GM18858 (cell line): ENCODE measurements at regions not wholly inside any gene's neighbourhood (a gene's known extent, or its start where the extent isn't known, plus 50 kb on each side); places are given as distances from the start of the nearest gene placed in this dataset.
"Not testable (repeated sequence)": the region's sequence is repeated elsewhere in the genome, so short reads cannot be mapped to it uniquely, and the experiment has no call there.

Experiments
- ATAC-seq: cut with Tn5 transposase; IDR thresholded peaks from one replicate; pipeline ENCODE4 v1.9.1; 2021; ENCODE audit not compliant: unreplicated experiment

DNA sequence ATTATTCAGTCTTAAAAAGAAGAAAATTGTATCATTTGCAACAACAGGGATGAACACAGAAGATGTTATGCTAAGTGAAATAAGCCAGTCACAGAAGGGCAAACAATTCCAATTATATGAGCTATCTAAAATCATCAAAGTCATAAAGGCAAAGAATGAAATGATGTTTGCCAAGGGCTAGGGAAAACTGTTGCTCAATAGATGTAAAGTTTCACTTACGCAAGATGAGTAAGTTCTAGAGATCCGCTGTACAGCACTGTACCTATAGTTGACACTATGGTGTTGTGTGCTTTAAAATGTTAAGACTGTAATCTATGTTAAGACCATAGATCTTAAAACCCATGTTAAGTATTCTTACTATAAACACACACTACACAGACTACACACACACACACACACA lies 904.6 kb upstream of the LRRN3 start:
- ATAC-seq, result no peak

DNA sequence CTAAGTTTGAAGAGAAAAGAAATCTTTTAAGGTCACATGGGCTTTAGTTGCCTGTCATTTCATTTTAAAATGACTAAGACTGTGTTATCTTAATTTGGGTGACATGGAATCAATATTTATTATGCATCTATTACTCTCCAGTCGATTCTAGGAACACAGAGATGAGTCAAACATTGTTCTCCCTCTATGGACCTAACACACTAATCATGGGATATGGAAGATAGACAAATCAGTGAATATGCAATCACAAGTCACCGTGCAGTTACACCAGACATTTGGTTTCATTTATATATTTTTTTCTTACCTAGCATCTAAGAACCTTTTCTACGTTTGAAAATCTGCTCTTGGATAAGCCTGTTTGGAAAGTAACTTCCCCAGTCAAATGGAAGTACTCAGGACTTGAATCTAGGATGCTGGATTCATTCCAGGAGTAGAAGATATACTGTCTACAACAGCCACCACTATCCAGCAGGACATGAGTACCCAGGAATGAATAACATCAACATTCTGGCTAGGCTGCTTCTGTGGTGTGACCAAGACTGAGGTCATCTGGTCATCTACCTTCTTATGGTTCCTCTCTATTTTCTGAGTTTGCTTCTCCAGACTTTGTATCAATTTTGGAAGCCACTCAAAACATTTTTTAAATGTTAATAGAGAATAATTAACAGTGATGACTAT lies 902.9 kb upstream of the LRRN3 start:
- no peak for ATAC-seq

DNA sequence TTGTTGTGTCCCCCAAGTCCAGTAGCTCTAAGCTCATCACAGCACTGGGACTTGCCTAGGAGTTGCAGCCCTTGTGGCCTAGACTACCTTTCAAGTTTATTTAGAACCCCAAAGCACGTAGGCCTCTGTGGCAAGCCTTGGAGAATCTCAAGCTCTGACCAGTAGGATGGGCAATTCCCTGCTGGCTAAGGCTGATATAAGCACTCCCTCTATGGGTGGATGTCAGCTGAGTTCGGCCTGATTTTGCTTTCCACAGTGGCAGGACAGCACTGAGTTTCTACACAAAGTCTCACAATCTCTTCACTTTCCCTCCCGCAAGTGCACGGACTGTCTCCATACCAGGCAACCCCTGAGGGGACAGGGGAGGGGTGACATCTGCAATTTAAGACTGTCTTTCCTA lies 886.4 kb upstream of the LRRN3 start:
- no peak for ATAC-seq

DNA sequence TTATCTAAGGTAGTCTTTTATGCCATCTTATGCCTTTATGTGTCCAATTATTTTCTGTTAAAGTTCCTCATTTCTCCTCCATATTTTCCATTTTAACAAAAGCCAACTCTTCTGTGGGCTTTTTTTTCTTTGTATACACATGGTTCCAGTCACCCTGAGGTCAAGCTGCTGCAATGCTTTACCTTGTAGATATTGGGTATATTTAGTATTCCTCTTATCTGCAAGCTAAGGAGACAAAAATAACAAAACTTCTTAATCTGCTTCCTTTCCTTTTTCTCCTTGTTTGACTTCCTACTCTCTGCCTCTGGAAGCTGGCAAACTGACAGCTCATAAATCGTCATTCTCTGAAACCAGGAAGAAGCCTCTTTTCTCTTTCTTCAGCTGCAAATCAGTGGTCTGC lies 885.0 kb upstream of the LRRN3 start:
- ATAC-seq, result no peak

DNA sequence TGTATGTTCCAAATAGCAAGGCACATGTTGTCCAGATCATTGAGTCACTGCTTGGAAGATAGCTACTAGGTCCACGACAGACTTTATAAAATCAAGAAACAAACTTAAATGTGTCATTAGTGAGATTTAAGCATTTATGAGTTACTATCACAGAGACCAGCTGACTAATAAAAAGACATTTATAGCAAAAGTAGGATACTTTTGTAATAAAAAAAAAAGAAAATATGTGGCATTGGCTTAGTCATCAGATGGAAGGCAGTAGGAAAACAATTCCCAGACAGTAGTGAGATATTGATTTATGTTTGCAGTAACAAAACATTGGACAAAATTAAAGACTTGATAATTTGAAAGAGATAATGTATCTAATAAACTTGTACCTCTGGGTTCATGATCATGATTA lies 881.0 kb upstream of the LRRN3 start:
- ATAC-seq, result no peak

DNA sequence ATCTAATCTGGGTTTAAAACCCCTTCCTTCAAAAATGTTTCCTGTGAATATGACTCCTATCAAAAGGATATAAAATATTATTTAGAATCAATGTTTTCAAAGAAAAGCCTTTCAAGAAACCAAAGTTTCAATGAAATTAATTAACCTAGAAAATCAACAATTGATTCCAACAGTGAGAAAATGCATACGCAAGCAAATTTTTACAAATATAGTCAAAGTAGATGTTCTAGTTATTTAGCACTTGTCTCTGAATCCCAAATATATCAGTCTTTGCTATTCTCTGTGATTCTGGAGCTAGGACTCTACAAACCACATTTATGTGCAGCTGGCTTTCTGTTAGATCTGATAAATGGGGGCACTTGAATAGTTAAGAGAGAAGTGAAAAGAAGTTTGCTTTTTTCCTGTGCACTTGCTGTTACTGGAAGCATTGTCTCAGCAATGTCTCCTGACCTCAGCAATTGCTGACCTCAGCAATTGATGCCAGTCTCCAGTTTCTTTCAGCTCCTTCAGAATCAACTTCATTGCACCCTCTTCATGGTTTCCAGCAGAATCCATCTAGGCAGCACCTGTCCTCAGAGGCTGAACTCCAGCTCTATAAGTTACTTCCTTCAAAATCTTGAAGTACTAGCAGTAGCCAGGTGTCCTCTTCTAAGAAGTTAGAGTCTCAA lies 879.9 kb upstream of the LRRN3 start:
- ATAC-seq, result no peak

DNA sequence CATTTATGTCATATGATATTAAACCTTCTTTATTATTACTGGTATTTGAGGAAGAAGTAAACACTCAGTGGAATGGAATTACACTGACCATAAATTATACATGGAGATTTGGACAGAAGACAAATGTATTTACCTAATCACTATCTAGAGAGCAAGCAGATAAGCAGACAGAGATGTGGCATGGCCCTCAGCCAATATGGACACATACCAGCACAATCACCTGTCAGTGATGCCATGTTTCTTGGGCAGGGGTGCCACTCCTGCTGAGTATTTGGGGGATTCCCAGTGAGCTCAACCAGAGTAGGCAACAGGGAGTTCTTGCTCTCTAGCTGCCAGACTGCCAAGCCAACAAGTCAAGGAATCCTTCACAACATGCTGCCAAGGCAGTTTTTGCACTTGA lies 866.3 kb upstream of the LRRN3 start:
- ATAC-seq, result no peak

DNA sequence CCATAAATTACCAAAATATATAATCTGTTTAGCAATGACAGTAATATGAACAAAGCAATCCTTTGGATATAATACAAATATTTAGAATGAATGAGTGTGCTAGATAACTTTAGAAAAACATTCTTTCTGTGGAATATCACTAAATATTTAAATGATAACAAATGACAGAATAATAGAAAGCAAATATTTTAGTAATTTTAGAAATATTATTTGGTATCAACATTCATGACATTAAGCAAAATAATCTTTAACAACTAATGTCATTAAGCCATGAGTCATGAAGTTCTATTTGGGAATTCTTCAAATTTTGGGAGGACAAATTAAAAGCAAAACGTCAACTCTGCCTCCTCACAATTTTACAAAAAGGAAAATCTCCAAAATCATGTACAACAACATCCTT lies 844.8 kb upstream of the LRRN3 start:
- ATAC-seq, result no peak

DNA sequence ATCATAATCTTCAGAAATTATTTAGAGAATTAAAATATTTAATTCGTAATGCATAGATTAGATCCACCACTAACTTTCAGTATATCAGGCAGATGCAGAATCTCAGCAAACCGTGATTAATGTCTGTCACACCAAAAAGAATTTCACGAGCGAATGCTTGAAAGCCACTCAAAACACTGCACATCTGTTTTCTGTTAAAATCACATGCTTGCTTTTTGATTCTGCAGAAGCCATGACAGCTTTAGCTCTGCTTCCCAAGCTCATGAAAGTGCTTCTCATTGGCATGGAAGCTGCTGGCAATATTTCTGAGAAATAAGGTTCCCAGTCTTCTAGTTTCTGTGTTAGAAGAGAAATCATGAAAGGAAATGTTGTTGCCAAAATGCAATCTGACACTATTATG lies 837.8 kb upstream of the LRRN3 start:
- ATAC-seq, result no peak

DNA sequence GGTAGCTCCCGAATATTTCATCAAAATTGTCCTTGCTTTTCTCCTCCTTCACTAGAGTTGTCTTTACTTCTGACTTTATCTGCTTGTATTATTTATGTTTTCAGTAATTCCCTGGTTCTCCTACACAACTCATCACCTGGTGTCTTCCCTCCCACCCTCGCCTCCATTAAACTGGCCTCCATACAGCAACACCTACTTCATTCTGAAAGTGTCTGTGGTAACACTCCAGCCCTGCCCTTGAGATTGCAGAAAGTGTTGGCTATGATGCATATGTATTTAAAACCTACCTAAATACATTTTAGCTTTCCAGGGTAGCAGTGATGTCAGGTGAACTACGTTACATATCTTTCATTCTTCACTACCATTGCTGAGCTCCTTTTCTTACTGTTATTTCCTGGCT lies 833.3 kb upstream of the LRRN3 start:
- no peak for ATAC-seq

DNA sequence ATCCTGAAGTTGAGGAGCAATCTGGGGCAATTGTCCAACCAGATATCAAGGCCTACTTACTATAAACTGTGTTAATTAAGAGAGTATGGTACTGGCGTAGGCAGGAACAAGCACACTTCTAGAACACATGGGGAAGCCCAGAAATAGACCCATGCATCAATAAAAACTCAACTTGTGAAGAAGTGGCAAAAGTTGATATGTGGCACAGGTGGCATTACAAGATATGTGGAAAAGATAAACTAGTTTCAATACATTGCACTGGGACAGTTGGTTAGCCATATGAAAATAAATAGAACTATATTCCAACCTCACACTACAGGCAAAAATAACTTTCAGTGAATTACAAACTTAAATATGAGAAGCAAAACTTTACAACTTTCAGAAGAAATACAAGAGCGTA lies 828.7 kb upstream of the LRRN3 start:
- no peak for ATAC-seq

DNA sequence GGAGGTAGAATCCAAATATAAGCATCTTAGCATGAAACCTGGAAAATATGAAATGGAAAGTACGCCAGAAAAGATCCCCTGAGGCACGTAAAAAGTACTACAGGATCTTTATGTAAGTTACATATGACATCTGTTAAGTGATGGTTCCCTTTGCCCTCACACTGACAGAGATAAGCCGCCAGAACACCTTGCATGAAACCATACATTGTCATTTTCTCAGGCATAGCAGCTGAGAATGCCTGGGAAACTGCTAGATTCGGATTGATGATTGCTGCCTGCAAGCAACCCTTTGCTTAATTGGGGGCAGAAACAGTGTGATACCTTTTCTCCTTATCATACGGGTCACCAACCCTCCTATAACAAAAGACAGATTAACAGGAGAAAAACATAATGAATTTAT lies 826.6 kb upstream of the LRRN3 start:
- ATAC-seq, result no peak

DNA sequence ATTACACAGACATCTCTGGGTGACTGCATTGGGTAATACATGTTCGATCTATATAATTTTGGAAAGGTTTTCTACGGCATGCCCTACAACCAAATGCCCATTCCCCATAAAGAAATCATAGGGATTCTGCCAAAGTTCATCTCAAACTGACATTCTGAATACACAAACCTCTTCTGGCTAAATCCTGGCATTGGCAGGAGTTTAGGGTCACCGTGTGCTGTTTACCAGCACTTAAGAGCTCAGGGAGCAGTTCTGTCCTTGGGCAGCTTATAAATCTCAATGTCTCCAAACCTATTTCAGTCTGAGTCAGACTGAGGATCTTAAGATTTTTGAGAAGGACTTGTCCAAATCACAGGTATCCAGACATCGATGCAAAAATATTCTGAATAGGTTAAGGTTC lies 809.6 kb upstream of the LRRN3 start:
- ATAC-seq, result no peak

DNA sequence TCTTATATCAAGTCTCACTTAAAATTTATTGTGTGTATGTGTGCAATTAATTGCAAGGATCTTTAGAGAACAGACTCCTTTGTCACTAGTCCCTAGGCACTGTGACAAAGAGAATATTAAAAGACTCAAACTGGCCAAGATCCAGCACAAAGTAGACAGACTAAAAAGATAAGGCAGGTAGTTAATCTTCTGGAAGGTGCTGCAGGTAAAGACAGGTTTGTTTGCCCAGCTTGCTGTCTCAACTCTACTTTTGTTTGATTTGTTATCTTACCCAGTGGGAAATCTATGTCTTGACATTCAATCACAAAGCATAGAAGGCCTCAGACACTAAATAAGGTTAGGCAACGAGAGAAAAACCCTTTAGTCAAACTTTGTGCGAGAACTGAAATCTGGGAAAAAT lies 807.9 kb upstream of the LRRN3 start:
- no peak for ATAC-seq

DNA sequence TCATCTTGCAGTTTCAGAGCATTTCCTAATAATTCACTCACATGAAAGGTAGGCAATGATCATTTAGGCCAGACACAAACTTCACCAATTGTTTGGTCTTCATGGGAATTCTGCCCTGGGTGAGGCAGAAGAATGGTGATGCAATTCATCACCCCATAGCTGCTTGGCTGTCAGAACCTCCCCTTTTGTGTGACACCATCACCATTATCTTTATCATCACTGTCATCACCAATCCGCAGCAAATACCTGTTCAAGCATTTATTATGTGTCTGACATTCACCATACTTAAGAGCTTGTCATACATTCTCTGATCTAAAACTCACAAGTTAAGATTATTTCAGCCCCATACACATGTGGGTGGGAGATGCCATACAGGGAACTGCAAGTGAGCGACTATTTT lies 799.5 kb upstream of the LRRN3 start:
- ATAC-seq, result no peak

DNA sequence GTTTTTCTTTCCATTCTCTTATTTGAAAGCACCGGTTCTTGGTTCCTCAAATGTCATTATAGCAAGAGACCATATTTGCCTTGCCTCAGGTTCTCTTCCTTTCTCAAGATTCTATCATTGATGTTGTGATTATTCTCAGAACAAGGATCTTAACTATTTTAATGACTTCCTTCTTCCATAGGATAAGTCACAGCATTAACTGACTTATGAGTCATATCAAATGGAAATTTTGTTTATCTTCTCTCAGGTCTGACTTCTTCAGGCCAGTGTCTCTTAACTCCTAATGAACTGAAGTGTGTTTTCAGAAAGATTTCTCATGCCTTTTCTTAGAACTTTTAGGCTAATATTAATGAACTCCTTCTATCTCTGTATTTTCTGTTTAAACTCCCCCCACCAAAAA lies 794.6 kb upstream of the LRRN3 start:
- no peak for ATAC-seq

DNA sequence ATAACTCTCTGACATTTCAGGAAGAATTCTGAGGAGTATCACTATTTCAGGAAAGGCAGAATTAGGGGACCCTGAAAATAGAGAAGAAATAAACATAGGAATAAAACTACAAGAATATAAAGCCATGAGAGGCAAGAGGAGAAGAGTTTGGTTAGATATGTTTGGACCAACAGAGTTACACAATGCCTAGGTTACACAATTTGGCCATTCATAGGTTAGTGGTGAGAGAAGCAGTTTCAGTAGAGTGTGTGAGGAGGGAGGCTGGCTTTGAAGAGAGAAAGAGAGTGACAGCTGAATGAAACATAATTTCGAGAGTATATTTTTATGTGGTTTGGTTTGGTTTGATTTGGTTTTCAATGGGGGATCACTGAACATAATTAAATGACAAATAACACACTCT lies 783.2 kb upstream of the LRRN3 start:
- ATAC-seq, result no peak

DNA sequence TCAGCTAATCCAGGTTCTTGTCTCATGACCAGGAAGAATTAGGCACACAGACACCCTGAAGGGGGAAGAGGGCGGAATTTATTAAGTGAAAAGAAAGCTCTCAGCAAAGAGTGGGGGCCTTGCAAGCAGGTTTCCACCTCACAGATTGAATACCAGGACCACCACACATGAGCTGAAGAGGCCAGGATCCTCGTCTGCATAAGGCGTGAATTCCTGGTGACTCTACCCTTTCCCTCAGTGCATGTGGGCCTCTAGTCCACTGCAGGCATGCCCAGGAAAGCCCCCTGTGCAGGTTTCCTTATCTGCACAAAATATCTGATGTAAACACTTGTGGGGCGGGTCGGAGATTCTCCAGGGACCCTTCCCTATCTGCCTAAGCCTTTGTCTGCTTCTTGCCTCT lies 782.1 kb upstream of the LRRN3 start:
- no peak for ATAC-seq

DNA sequence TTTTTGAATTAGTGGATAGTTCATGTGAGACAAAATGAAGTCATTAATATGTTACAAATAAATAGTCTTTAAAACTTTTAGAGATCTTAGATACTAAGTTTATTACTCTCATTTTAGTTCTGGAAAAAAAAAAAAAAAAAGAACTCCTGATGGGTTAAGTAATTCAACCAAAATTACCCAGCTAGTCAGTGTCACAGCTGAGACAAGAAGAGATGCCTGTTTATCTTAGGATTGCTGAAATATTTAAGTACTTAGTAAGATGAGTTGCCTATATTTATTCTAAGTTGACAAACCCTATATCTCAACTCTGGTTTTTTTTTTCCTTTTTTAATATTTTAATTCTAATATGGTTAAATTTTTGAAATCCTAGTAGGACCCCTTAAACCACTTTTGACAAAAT lies 781.0 kb upstream of the LRRN3 start:
- ATAC-seq, result no peak

DNA sequence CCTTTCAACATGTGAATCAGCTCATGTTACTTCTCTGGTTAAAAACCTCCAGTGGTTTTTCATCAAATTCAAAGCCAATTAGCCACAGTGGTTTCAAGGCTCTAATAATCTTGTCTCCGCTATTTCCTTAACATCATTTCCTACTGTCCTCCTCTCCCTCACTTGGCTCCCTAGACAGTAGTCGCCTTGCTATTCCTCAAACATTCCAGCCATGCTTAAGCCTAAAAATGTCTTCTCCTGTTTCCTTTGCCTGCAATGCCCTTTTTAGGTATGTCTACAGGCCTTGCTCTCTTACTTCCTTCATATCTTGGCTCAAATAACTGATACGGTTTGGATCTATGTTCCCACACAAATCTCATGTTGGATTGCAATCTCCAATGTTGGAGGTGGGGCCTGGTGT lies 779.4 kb upstream of the LRRN3 start:
- no peak for ATAC-seq

DNA sequence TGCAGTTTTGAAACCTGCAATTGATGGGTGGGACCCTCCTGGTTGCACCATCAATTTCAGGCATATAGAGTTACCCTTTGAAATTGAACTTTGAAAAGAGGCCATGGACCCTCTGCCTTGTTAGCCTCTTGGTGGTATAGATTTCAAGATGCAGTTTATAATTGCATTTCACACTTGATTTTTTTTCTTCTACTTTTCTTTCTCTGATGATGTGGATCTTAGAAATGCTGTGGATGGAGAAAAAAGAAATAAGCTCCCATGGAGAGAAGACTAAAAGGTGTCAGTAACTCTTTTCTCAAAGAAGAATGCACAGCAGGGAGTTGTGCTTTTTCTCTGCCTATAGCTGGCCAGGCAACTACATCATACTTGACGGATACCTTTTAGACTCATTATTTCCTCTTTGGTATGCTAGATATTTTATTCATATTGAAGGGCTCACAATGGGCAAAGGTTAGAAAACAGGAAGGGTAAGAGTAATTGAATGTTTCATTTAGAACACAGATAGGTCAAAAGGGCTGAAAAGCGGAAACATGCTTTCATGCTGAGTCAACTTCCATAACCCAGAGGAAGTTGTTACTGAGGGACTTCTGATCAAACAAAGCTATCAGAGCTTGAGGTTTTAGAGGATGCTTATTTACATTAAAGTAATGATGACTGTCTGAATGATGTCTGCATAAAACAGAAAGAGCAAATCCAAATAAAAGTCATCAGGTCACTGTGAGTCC lies 773.2 kb upstream of the LRRN3 start:
- ATAC-seq, result no peak

DNA sequence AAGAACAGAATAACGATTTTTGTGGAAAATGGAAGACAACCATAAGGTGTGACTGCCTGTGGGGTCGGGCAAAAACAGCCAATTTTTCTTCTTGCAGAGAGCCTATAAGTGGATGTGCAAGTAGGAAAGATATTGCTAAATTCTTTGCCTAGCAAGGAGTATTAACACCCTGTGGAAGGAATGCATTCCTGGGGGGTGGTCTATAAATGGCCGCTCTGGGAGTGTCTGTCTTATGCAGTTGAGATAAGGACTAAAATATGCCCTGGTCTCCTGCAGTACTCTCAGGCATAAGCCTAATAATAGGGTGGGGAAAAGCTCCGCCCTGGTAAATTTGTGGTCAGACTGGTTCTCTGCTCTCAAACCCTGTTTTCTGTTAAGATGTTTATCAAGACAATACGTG lies 770.6 kb upstream of the LRRN3 start:
- not testable (repeated sequence) for ATAC-seq

DNA sequence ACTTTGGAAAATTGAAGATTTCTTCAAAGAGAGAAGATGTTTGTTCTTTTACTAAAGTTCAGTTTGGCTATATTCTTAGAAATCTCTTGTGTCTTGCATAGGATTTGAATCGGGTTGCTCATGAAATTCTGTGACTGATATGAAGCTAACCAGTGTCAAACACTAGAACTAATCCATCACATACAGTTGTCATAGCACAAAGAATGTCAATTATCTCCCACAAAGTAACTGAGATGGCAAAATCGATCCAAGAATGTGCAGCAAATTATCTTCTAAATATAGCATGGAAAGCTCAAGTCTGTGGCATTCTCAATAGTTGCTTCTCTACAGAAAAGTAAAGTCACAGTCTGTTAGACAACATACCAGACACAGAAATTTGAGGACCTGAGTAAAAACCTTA lies 768.1 kb upstream of the LRRN3 start:
- no peak for ATAC-seq
